Lung (tissue), 11 donors: ENCODE measurements at regions not wholly inside any gene's neighbourhood (a gene's known extent, or its start where the extent isn't known, plus 50 kb on each side); places are given as distances from the start of the nearest gene placed in this dataset.

Experiments
- ATAC-seq: fragments of 200-7000 bp; cut with Tn5 transposase; one replicate; pipeline ENCODE4 v1.9.1; 2020; ENCODE audit warnings: moderate number of reproducible peaks; ENCODE audit not compliant: insufficient read depth, low FRiP score
- DNase-seq, 3 donors: peaks; one replicate each; pipeline ENCODE4 v3.0.0-alpha.2; 2013 to 2017
- H3K27ac ChIP-seq, 2 donors: one replicate each; pipeline ENCODE4 v1.5.1; 2013; ENCODE audit warnings: mild to moderate bottlenecking in 2 of 2, moderate library complexity in 2 of 2, control low read depth in 1 of 2, inconsistent platforms in 1 of 2, low read depth in 1 of 2, low read length in 1 of 2
- H3K27me3 ChIP-seq, 3 donors: one replicate each; pipeline ENCODE4 v1.5.1; 2013; ENCODE audit warnings: low read length in 2 of 3; ENCODE audit not compliant: control insufficient read depth in 3 of 3, insufficient read depth in 3 of 3
- H3K36me3 ChIP-seq, 4 donors: one replicate each; pipeline ENCODE4 v1.5.1; 2013; ENCODE audit warnings: low read length in 4 of 4, mild to moderate bottlenecking in 1 of 4, moderate library complexity in 1 of 4; ENCODE audit not compliant: control insufficient read depth in 4 of 4, insufficient read depth in 4 of 4
- H3K4me1 ChIP-seq, 5 donors: one replicate each; pipeline ENCODE4 v1.5.1; 2013; ENCODE audit warnings: low read length in 5 of 5, mild to moderate bottlenecking in 2 of 5, moderate library complexity in 1 of 5; ENCODE audit not compliant: control insufficient read depth in 5 of 5, insufficient read depth in 5 of 5
- H3K4me3 ChIP-seq: one replicate; pipeline ENCODE4 v1.5.1; 2013; ENCODE audit warnings: mild to moderate bottlenecking, control low read depth, moderate library complexity
- H3K9ac ChIP-seq, 2 donors: one replicate each; pipeline ENCODE4 v1.5.1; 2013; ENCODE audit warnings: low read length in 2 of 2, control low read depth in 1 of 2; ENCODE audit not compliant: insufficient read depth in 1 of 2
- H3K9me3 ChIP-seq, 4 donors: one replicate each; pipeline ENCODE4 v1.5.1; 2013; ENCODE audit warnings: low read length in 3 of 4, mild to moderate bottlenecking in 1 of 4, moderate library complexity in 1 of 4; ENCODE audit not compliant: control insufficient read depth in 4 of 4, insufficient read depth in 3 of 4
- whole genome bisulfite sequencing, 2 donors: extraction: QIAGEN DNeasy Blood & Tissue Kit; methylation state at CpG; one replicate each; pipeline ENCODE4 v1.1.7; 2013; 5-methylcytosine and 5-hydroxymethylcytosine counted together
- TF ChIP-seq, protein P1 (sequence below): IDR thresholded peaks from 2 replicates; pipeline ENCODE4 v1.5.1; 2012; ENCODE audit warnings: mild to moderate bottlenecking; ENCODE audit errors: control extremely low read depth, extremely low read depth
- donor health status: control.
- donor health status: control.
- donor health status: Bipolar disorder and iron deficiency.
- donor health status: healthy.
- donor health status: DM: yes; HTN: yes; CAD: no.

DNA sequence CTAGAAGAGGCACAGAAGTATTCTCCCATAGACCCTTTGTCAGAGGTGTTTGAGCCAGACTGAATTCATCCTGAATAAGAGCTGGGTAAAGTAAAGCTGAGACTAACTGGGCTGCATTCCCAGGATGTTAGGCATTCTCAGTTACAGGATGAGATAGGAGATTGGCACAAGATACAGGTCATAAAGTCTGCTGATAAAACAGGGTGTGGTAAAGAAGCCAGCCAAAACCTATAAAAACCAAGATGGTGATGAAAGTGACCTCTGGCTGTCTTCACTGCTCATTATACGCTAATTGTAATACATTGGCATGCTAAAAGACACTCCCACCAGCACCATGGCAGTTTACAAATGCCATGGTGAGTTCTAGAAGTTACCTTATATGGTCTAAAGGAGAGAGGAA is 364.9 kb upstream of the TMEFF2 start:
- Histone ChIP-seq H3K36me3 (no peaks in the 10 kb centered on the region), H3K4me3 (no peak overlapping the region), H3K9ac (no peak overlapping the region), H3K9me3 (no peaks in the 10 kb centered on the region), H3K27me3 (no peaks in the 10 kb centered on the region), H3K27ac (no peak overlapping the region), H3K4me1 (no peaks in the 10 kb centered on the region)
- 0% methylated on average over 1 of the region's 1 CpG for WGBS, 2 donors
- DNase-seq (no peak), ATAC-seq (no peak)
- TF ChIP-seq, protein P1, sequence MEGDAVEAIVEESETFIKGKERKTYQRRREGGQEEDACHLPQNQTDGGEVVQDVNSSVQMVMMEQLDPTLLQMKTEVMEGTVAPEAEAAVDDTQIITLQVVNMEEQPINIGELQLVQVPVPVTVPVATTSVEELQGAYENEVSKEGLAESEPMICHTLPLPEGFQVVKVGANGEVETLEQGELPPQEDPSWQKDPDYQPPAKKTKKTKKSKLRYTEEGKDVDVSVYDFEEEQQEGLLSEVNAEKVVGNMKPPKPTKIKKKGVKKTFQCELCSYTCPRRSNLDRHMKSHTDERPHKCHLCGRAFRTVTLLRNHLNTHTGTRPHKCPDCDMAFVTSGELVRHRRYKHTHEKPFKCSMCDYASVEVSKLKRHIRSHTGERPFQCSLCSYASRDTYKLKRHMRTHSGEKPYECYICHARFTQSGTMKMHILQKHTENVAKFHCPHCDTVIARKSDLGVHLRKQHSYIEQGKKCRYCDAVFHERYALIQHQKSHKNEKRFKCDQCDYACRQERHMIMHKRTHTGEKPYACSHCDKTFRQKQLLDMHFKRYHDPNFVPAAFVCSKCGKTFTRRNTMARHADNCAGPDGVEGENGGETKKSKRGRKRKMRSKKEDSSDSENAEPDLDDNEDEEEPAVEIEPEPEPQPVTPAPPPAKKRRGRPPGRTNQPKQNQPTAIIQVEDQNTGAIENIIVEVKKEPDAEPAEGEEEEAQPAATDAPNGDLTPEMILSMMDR: no peak

DNA sequence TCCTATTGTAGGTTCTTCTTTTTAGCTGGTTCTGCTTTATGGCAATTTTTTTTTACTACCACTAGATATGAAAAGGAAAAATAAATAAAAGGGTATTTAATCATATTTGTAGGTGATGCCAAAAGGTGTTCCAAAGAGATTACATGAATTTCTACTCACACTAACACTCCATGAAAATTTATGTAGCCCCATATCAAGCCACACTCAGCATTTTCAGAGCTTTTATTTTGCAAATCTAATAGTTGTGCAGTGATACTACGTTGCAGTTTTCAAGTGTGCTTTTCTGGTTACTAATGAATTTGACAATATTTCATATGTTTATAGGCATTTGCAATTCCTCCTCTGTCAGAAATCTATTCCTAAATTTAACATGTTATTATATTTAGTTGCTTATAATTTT is 363.9 kb upstream of the TMEFF2 start:
- H3K27me3 ChIP-seq: no peaks in the 10 kb centered on the region
- no peak overlapping the region for H3K9ac ChIP-seq
- no peak overlapping the region for H3K27ac ChIP-seq
- no peaks in the 10 kb centered on the region for H3K36me3 ChIP-seq
- H3K4me3 ChIP-seq: no peak overlapping the region
- WGBS, 2 donors: 68 to 77% methylated on average over 1 of the region's 1 CpG
- no peaks in the 10 kb centered on the region for H3K9me3 ChIP-seq
- DNase-seq (no peak), ATAC-seq (no peak)
- TF ChIP-seq, protein P1: no peak
- no peaks in the 10 kb centered on the region for H3K4me1 ChIP-seq

DNA sequence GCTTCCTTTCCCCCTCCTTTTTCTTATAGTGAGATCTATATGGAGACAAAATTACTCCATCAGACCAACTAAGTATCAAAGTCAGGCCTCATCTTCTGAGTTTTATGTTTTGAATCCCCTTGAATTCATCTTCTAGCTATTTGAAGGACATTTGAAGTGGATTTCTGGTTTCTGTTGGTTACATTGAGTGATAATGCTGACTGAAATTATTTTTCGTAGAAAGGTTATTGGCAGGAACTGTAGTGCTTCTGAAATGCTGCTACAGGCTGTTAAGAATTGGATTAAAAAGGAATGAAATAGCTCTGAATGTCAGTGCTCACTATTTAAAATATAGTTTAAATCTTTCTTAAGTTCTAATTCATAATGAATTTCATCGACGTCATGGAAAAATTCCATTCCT is 361.0 kb upstream of the TMEFF2 start:
- WGBS, 2 donors: 87 to 93% methylated on average over 3 of the region's 3 CpGs
- Histone ChIP-seq H3K36me3 (no peaks in the 10 kb centered on the region), H3K4me3 (no peak overlapping the region), H3K9ac (no peak overlapping the region), H3K27me3 (no peaks in the 10 kb centered on the region), H3K4me1 (no peaks in the 10 kb centered on the region), H3K9me3 (no peaks in the 10 kb centered on the region), H3K27ac (no peak overlapping the region)
- TF ChIP-seq, protein P1: no peak
- no peak for DNase-seq
- no peak for ATAC-seq

DNA sequence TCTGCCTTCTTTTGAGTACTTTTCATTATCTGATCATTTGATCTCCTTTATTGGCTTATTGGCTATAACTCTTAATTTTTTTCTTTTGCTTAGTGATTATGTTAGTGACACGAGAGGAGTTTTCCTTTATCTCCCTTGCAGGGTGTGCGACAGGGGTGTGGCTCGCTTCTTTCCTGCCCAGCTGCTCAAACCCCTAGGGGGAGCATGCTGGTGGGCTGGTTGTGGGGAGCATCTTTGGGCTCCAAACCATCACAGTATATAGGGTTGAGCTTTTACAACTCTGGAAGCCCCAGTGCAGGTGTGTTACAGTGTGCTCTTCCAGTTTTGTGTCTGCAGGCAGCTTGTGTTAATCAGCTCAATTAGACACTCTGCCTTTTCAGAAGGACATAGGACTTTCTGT is 357.0 kb upstream of the TMEFF2 start:
- ATAC-seq: no peak
- TF ChIP-seq, protein P1: no peak
- no peaks in the 10 kb centered on the region for H3K36me3 ChIP-seq
- H3K9me3 ChIP-seq: no peaks in the 10 kb centered on the region
- no peak overlapping the region for H3K27ac ChIP-seq
- no peaks in the 10 kb centered on the region for H3K4me1 ChIP-seq
- no peak for DNase-seq
- no peaks in the 10 kb centered on the region for H3K27me3 ChIP-seq
- no peak overlapping the region for H3K9ac ChIP-seq
- WGBS, 2 donors: 92% methylated on average over 3 of the region's 3 CpGs
- H3K4me3 ChIP-seq: no peak overlapping the region
